DMS53 (cell line): ENCODE measurements at regions not wholly inside any gene's neighbourhood (a gene's known extent, or its start where the extent isn't known, plus 50 kb on each side); places are given as distances from the start of the nearest gene placed in this dataset.
A peak's percentile ranks its signal among the peaks of the same experiment; 100 is the strongest.

Source experiments
- DNase-seq: peaks from one replicate; lab custom pipeline; 2025; lab: John Stamatoyannopoulos, UW

DNA sequence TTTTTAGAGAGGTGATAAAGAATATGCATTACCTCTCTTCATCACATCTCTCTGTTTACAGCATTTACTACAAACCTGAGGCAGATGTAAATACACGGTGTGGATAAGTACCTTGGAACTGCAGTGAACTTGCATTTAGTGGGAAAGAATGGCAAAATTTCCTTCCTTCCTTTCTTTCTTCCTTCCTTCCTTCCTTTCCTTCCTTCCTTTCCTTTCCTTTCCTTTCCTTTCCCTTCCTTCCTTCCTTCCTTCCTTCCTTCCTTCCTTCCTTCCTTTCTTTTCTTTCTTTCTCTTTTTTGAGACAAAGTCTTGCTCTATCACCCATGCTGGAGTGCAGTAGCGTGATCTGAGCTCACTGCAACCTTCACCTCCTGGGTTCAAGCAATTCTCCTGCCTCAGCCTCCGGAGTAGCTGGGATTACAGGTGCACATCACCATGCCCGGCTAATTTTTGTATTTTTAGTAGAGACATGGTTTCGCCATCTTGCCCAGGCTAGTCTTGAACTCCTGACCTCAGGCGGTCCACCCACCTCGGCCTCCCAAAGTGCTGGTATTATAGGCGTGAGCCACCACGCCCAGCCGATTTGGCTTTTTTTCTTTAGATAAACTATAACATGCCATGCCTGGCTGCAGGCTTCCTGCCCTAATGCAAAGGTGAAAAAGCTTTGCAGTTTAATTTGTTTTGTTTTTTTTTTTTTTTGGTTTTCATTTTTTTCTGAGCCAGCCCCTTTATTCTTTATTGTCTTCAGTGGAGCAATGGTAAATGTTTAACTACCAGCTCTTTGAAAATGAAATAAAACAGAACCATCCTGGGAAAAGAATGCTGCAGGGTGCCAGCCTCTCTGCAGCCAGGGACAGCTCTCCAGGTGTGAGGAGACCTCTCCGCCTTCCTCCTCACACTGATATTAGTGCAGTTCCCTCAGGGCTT lies 64.2 kb upstream of the NEDD9 start:
- peak; percentile 70 for DNase-seq

DNA sequence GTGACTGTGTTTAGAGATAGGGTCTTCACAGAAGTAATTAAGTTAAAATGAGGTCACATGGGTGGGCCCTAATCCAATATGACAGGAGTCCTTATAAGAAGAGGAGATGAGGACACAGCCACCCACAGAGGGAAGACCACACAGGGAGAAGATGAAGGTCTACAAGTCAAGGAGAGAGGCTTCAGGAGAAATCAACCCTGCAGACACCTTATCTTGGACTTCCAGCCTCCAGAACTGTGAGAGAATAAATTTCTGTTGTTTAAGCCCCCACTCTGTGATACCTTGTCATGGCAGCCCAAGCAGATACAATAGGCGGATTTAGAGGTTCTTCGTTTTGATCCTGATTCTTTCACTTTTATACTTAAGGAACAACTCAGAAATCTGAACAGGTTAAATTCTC lies 63.5 kb upstream of the NEDD9 start:
- no peak for DNase-seq

DNA sequence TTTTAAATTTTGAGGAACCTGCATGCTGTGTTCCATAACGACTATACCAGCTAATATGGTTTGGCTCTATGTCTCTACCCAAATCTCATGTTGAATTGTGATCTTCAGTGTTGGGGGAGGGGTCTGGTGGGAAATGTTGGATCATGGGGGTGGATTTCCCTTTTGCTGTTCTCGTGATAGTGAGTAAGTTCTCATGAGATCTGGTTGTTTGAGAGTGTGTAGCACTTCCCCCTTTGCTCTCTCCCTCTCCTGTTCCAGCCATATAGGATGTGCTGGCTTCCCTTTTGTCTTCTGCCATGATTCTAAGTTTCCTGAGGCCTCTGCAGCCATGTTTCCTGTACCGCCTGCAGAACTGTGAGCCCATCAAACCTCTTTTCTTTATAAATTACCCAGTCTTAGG lies 61.8 kb upstream of the NEDD9 start:
- DNase-seq: no peak

DNA sequence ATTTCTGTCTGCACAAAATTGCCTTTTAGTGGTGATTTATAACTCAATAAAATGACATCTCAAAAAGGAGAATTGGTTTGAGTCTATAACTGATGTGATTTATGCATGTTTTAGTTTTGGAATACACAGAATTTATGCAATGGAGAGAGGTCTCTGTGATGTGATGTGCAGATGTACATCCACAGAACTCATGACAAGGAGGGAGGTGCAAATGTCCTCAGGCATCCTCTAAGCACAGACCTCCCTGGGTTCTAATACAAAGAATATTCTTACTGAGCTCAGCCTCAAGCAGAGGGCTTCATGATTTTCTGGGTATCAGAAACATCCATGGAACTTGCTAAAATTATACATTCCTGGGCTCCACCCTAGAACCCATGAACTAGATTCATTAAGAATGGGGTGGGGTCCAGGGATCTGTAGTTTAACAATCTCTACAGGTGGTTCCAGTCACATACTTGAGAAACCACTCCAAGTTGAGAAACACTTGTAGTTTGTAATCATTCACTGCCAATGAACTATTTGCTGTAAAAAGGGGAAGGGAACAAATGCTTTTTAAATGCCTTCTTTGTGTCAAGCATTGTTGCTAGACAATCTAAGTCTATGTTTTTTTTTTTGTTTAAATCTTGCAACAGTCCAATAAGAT lies 60.2 kb upstream of the NEDD9 start:
- DNase-seq: no peak

DNA sequence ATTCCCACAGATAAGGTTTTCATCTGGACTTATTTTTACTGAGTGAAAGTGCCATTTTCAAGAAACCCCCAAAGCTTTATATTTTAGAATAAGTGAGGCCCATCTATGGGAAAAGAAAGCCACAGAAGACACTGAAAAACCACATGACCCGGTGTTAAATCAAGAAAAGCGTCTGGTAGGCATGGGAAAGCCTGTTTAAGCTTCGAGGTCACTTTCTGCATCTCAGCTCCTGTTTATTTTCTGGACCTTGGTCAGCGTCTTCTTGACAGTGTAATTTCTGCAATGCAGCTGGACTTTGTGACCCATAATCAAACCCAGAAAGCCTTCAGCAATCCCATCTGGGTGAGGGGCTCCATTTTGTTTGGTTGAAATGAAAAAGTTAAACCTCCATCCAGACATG lies 59.6 kb upstream of the NEDD9 start:
- no peak for DNase-seq

DNA sequence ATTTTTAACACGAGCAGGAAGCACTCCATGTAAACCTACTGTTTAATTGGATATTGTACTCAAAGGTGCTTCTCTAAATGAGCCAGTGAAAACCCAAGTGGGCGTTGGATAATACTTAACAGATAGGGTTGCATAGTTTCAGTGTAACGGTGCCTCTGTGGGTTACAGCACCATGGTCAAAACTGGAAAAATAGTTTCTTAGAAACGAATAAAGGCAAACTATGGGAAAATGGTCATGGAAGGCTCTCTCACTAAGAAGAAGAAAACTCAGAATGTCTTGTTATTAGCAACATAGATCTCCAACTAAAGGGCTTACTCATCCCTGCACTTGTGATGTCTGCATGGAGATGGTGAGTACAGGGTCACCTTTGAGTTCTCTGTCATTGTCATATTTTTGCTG lies 59.1 kb upstream of the NEDD9 start:
- DNase-seq: no peak

DNA sequence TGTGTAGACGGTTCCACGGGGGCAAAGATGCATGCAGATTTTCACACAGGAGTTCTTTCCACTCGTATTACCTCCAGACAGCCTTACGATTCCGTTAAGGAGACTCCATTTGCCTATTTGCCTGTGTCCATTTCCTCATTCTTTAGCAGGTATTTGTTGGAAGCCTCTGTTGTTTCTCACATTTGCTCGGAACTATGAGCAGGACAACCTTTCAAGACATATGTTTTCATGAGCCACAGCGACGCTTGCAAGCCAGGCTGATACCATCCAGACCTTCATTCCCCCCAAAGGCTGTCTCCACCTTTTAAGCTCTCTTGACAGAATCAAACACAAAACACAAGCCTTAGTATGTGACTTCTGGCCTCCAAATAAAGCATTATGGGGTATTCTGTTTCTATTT lies 57.6 kb upstream of the NEDD9 start:
- DNase-seq: no peak

DNA sequence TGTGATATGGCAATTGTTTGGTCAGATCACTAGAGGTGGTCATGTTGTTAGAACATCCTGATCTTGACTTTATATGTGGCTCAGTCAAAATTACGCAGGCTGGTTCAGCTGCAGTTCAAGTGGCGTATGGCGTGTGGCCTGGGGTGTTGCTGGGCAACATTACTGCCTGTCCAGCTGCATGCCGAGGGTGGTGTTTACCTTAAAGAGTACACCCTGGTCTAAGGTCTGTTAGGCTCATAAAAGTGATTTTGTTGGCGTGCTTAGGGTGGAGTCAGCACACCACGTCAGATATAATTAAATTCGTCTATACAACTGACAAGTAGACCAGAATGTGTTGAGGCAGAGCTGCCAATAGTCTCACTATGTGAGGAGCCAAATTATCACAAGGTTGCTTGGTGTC lies 55.6 kb upstream of the NEDD9 start:
- DNase-seq: peak; percentile 97

DNA sequence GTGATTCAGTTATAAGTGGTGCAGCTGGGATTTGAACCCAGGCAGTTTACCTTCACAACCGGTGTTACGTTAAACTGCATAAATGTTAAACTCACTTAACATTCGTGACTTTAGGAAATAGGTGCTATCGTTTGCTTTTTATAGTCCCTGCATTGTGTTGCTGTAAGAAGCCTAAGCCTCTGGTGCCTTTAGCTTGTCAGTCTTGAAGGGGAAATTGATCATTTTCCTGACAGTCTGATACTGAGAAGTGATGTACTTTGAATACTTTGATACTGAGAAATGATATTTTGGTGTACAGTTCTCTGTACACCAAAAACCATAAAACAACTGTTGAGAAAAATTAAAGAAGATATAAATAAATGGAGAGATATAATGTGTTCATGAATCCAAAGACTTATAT lies 52.5 kb upstream of the NEDD9 start:
- no peak for DNase-seq

DNA sequence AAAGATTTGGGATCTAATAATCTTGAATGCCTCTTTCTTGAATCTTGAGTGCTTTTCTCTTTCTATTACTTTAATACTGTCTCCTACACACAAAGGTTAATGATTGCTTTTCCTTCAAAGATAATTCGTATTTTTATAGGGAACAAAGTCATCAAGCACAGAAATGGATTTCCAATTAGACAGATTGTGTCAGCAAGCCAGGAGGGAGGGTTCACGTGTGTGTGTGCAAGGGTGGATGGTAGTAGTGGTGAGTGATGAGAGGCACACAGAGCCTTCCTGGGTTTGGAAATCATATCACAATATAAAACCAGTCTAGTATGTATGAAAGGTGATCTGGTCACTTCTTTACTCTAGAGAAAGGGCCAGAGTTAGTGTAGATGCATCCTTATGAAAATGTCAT lies 51.2 kb upstream of the NEDD9 start:
- no peak for DNase-seq

DNA sequence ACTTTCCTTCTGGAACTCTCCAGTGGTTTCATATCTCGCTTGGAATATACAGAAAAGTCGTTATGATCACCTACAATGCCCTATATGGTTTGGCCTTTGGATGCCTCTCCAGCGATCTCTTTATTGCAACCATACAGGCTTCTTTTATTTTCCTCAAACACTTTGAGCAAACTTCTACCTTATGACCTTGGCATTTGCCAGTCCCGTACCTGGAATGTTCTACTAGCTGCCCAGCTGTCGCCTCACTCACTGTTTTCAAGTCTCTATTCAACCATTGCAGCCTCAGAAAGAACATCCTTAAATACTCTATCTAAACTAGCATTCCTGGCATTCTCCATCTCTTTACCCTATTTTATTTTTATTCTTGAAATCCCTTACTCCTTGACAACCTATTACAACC lies 50.4 kb upstream of the NEDD9 start:
- DNase-seq: no peak
